ENCODE measurements at regions not wholly inside any gene's neighbourhood (a gene's known extent, or its start where the extent isn't known, plus 50 kb on each side); places are given as distances from the start of the nearest gene placed in this dataset.

DNA sequence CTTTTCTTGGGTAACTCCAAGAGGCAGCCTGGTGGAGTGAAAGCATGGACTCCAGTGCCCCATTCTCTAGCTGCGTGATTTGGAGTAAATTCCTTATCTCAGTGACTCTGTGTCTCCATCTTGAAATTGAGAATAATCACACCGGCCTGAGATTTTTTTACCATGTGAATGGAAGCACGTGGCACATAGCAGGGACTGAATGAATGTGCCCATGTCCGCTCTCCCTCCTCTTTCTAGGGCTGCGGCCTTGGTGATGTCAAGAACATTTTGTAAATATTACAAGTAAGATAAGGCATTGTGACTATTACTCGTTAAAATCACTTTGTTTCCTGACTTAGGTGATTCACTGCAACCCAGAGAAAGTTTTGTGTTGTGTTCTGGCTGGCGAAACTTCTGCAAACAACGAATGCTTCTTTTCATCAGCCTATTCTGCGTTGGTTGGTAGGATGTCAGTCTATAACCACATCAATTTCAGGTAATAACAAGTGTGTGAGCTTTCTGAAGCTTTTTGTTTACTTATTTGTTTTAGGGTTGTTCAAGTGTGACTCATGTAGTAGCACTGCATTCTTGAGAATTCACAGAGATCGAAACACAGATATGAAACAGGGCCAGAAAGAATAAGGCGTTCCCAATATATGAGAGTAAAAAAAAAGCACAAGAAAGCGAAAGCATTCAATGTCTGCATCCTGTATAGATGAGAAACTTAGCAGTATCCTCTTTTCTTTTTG is 135.7 kb upstream of the SLC45A1 start:
- peaks cover 13 to 19% (median 19%) of the 10 kb centered on the region in 3 donors for H3K4me1 Mint-ChIP-seq
- POLR2A ChIA-PET: no interaction called here
- peaks cover 21% of the 10 kb centered on the region for H3K4me1 ChIP-seq (ENCODE audit: insufficient read depth, low read length)
- H3K27me3 ChIP-seq (ENCODE audit: insufficient read depth, low read length, poor library complexity, severe bottlenecking): no peaks in the 10 kb centered on the region
- peak in 1 of 5 donors; percentile 69 for DNase-seq
- peaks cover 13 to 19% (median 17%) of the 10 kb centered on the region in 5 donors for H3K9me3 Mint-ChIP-seq
- H3K27me3 Mint-ChIP-seq: peaks cover 0 to 6% of the 10 kb centered on the region in 2 donors
- CTCF ChIA-PET: no interaction called here
- H3K4me3 ChIP-seq (ENCODE audit: low read length): no peak overlapping the region
- H3K4me3 Mint-ChIP-seq: peak overlapping the region; percentile 0 to 61 (median 46)
- peaks cover 0 to 19% (median 3%) of the 10 kb centered on the region in 3 donors for H3K36me3 Mint-ChIP-seq
- H3K9me3 ChIP-seq (ENCODE audit: low read length): peaks cover 7% of the 10 kb centered on the region
- H3K27ac Mint-ChIP-seq: peak overlapping the region; percentile 49 to 86 (median 75)
- H3K36me3 ChIP-seq (ENCODE audit: insufficient read depth, low read length): no peaks in the 10 kb centered on the region
- H3K27ac ChIP-seq (ENCODE audit: low read depth, low read length): no peak overlapping the region

GRCh38 chr1:8179132-8179793 is 138.7 kb upstream of the SLC45A1 start:
- Mint-ChIP-seq H3K4me3 (no peak overlapping the region), H3K36me3 (peaks cover 0 to 19% (median 3%) of the 10 kb centered on the region in 3 donors)
- CTCF ChIA-PET: no interaction called here

DNA sequence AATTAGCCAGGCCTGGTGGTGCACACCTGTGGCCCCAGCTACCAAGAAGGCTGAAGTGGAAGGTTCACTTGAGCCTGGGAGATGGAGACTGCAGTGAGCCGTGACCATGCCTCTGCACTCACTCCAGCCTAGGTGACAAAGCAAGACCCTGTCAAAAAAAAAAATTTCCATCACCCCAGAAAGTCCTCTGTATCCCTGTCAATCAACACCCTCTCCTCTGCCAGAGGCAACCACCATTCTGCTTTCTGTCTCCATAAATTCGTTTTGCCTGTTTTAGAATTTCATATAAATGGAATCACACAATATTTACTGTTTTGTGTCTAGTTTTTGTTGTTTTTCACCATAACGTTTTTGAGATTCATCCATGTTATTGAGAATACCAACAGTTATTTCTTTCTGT is 141.6 kb upstream of the SLC45A1 start:
- CTCF ChIA-PET: no interaction called here
- Mint-ChIP-seq H3K4me1 (peaks cover 4 to 11% (median 8%) of the 10 kb centered on the region in 3 donors), H3K9me3 (peaks cover 13 to 19% (median 16%) of the 10 kb centered on the region in 5 donors), H3K27me3 (no peaks in the 10 kb centered on the region), H3K36me3 (peaks cover 0 to 24% (median 3%) of the 10 kb centered on the region in 3 donors), H3K4me3 (no peak overlapping the region), H3K27ac (no peak overlapping the region)
- Histone ChIP-seq H3K27me3 (ENCODE audit: insufficient read depth, low read length, poor library complexity, severe bottlenecking) (no peaks in the 10 kb centered on the region), H3K4me3 (ENCODE audit: low read length) (no peak overlapping the region), H3K4me1 (ENCODE audit: insufficient read depth, low read length) (no peaks in the 10 kb centered on the region), H3K36me3 (ENCODE audit: insufficient read depth, low read length) (no peaks in the 10 kb centered on the region), H3K9me3 (ENCODE audit: low read length) (peaks cover 7% of the 10 kb centered on the region), H3K27ac (ENCODE audit: low read depth, low read length) (no peak overlapping the region)
- no peak for DNase-seq
- POLR2A ChIA-PET: no interaction called here

More at GRCh38 chr1:8179132-8179793, 138.7 kb upstream of the SLC45A1 start:
- Mint-ChIP-seq H3K27me3 (no peaks in the 10 kb centered on the region), H3K27ac (peak overlapping the region in 1 of 8 donors; percentile 3), H3K4me1 (peaks cover 13 to 19% (median 19%) of the 10 kb centered on the region in 3 donors), H3K9me3 (peaks cover 13 to 19% (median 17%) of the 10 kb centered on the region in 5 donors)
- no peaks in the 10 kb centered on the region for H3K27me3 ChIP-seq (ENCODE audit: insufficient read depth, low read length, poor library complexity, severe bottlenecking)
- POLR2A ChIA-PET: no interaction called here
- peaks cover 21% of the 10 kb centered on the region for H3K4me1 ChIP-seq (ENCODE audit: insufficient read depth, low read length)
- no peak overlapping the region for H3K27ac ChIP-seq (ENCODE audit: low read depth, low read length)
- no peaks in the 10 kb centered on the region for H3K36me3 ChIP-seq (ENCODE audit: insufficient read depth, low read length)
- H3K4me3 ChIP-seq (ENCODE audit: low read length): no peak overlapping the region
- peaks cover 7% of the 10 kb centered on the region for H3K9me3 ChIP-seq (ENCODE audit: low read length)
- no peak for DNase-seq

DNA sequence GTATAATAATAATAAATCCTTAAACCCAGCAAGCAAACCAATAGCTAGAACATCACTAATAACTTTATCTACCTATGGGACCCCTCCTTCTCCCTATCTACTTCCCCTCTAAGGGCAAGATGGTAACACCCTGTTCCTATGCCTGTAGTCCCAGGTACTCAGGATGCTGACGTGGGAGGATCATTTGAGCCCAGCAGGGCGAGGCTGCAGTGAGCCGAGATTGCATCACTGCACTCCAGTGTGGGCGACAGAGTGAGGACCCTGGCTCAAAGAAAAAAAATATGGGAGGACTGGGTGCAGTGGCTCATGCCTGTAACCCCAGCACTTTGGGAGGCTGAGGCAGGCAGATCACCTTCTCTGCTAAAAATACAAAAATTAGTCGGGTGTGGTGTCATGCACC is 143.1 kb upstream of the SLC45A1 start:
- CTCF ChIA-PET: no interaction called here
- no peak overlapping the region for H3K4me3 Mint-ChIP-seq
- peaks cover 11 to 21% (median 16%) of the 10 kb centered on the region in 3 donors for H3K4me1 Mint-ChIP-seq
- POLR2A ChIA-PET: no interaction called here
- Histone ChIP-seq H3K4me3 (ENCODE audit: low read length) (no peak overlapping the region), H3K9me3 (ENCODE audit: low read length) (peaks cover 7% of the 10 kb centered on the region), H3K27ac (ENCODE audit: low read depth, low read length) (no peak overlapping the region), H3K4me1 (ENCODE audit: insufficient read depth, low read length) (peaks cover 9% of the 10 kb centered on the region), H3K36me3 (ENCODE audit: insufficient read depth, low read length) (no peaks in the 10 kb centered on the region), H3K27me3 (ENCODE audit: insufficient read depth, low read length, poor library complexity, severe bottlenecking) (no peaks in the 10 kb centered on the region)
- H3K9me3 Mint-ChIP-seq: peaks cover 13 to 15% (median 15%) of the 10 kb centered on the region in 5 donors
- H3K27me3 Mint-ChIP-seq: no peaks in the 10 kb centered on the region
- no peak overlapping the region for H3K27ac Mint-ChIP-seq
- peaks cover 0 to 19% (median 3%) of the 10 kb centered on the region in 3 donors for H3K36me3 Mint-ChIP-seq
- DNase-seq: no peak

DNA sequence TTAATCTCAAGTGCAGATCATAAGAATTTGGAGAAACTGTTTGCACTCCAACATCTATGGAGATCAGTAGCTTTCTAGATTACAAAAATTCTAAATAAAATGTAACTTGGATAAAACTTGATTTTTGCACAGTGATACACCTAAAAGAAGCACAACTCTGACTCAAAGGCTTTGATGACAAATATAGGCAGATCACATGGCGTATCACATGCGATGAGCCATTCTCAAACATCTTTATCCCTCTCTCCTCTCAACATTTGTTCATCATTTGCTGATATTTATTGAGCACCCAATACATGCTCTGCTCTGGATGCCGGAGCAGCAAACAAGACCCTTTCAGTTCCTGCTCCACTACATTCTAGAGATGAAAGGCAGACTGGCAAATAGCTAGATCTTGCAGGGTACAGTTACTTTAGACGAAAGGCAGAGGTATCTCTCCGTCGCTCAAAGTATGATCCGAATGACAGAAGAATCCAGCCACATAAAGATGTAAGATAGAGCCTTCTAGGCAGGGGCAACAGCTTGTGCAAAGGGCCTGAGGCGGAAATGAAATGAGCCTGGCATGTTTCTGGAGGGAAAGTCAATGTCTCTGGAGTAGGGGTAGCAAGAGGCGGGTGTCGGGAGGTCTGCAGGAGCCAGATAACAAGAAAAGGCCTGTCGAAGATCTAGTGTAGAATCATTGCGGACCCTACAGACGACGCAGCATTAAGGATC is 145.8 kb upstream of the ERRFI1 start:
- Histone ChIP-seq H3K4me3 (ENCODE audit: low read length) (no peak overlapping the region), H3K4me1 (ENCODE audit: insufficient read depth, low read length) (peaks cover 34% of the 10 kb centered on the region), H3K27ac (ENCODE audit: low read depth, low read length) (no peak overlapping the region), H3K27me3 (ENCODE audit: insufficient read depth, low read length, poor library complexity, severe bottlenecking) (no peaks in the 10 kb centered on the region), H3K9me3 (ENCODE audit: low read length) (no peaks in the 10 kb centered on the region), H3K36me3 (ENCODE audit: insufficient read depth, low read length) (no peaks in the 10 kb centered on the region)
- Mint-ChIP-seq H3K9me3 (no peaks in the 10 kb centered on the region), H3K4me1 (peaks cover 33 to 45% (median 37%) of the 10 kb centered on the region in 3 donors), H3K4me3 (no peak overlapping the region), H3K27ac (peak overlapping the region in 1 of 8 donors; percentile 49), H3K27me3 (no peaks in the 10 kb centered on the region), H3K36me3 (peaks cover 0 to 4% (median 0%) of the 10 kb centered on the region in 3 donors)
- DNase-seq: no peak
- CTCF ChIA-PET: interaction anchor here (1.0 to 1.2 kb wide), 2 partner anchors 144 to 157 kb away, joined by 3 read pairs; no protein-coding TSS in a partner anchor
- POLR2A ChIA-PET: interaction anchor here (0.7 kb wide), 1 partner anchor 146 kb away, joined by 12 read pairs; the partner anchor contains the start of gene SLC45A1

GRCh38 chr1:8170059-8170835 is 144.1 kb upstream of the ERRFI1 start:
- Histone ChIP-seq H3K4me1 (ENCODE audit: insufficient read depth, low read length) (peaks cover 35% of the 10 kb centered on the region), H3K4me3 (ENCODE audit: low read length) (peak overlapping the region; percentile 10), H3K36me3 (ENCODE audit: insufficient read depth, low read length) (no peaks in the 10 kb centered on the region), H3K27ac (ENCODE audit: low read depth, low read length) (no peak overlapping the region), H3K9me3 (ENCODE audit: low read length) (no peaks in the 10 kb centered on the region), H3K27me3 (ENCODE audit: insufficient read depth, low read length, poor library complexity, severe bottlenecking) (no peaks in the 10 kb centered on the region)
- Mint-ChIP-seq H3K36me3 (peaks cover 0 to 4% (median 0%) of the 10 kb centered on the region in 3 donors), H3K27me3 (no peaks in the 10 kb centered on the region), H3K27ac (peak overlapping the region; percentile 87 to 98 (median 95)), H3K4me1 (peaks cover 43 to 57% (median 48%) of the 10 kb centered on the region in 3 donors), H3K9me3 (no peaks in the 10 kb centered on the region), H3K4me3 (peak overlapping the region in 5 of 7 donors; percentile 60 to 75 (median 70))
- DNase-seq: no peak
- CTCF ChIA-PET: interaction anchor here (0.6 to 1.4 kb wide), 4 partner anchors 9 to 144 kb away, joined by 3 to 4 read pairs (median 4); no protein-coding TSS in a partner anchor
- POLR2A ChIA-PET: interaction anchor here (2.5 kb wide), 1 partner anchor 17 kb away, joined by 21 read pairs; no protein-coding TSS in a partner anchor

DNA sequence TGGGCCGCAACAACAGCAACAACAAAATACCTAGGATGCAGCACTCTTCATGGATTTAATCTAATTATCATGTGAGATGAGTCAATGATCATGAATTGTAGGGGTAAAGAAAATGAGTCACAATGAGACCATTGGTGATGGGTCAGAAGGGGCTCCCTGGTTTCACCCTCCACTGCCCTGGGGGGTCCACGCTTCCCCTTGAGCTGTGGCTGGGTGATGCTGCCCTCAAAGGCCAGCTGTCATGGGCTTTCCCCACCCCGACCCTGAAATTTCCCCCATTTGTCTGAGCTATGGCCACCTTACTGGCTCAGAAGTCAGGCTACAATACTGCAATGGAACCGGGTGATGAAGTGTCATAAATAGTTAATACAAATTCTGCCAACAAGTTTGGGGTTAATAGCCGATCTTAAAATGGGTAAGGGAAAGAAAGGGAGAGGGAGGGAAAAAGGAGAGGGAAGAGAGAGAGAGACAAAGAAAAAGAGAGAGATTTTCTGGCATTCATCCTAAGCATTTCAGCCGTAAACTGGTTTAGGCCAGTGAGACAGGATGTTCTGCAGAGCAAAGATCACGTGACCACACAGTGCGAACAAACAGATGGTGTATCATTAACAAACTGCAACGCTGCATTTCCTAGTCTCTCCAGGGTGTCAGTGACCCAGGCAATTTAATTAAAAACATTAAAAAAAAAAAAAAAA is 143.4 kb upstream of the ERRFI1 start:
- Histone ChIP-seq H3K27ac (ENCODE audit: low read depth, low read length) (peak overlapping the region; percentile 82), H3K9me3 (ENCODE audit: low read length) (no peaks in the 10 kb centered on the region), H3K27me3 (ENCODE audit: insufficient read depth, low read length, poor library complexity, severe bottlenecking) (no peaks in the 10 kb centered on the region), H3K36me3 (ENCODE audit: insufficient read depth, low read length) (no peaks in the 10 kb centered on the region), H3K4me3 (ENCODE audit: low read length) (peak overlapping the region; percentile 28), H3K4me1 (ENCODE audit: insufficient read depth, low read length) (peaks cover 35% of the 10 kb centered on the region)
- peak overlapping the region in 6 of 7 donors; percentile 60 to 75 (median 68) for H3K4me3 Mint-ChIP-seq
- peak; percentile 30 to 78 (median 55) for DNase-seq
- ChIA-PET CTCF (interaction anchor here (0.6 to 1.4 kb wide), 3 partner anchors 8 to 112 kb away, joined by 3 to 4 read pairs (median 3); no protein-coding TSS in a partner anchor), POLR2A (interaction anchor here (2.5 kb wide), 1 partner anchor 16 kb away, joined by 21 read pairs; no protein-coding TSS in a partner anchor)
- peaks cover 43 to 57% (median 48%) of the 10 kb centered on the region in 3 donors for H3K4me1 Mint-ChIP-seq
- H3K27me3 Mint-ChIP-seq: no peaks in the 10 kb centered on the region
- no peaks in the 10 kb centered on the region for H3K9me3 Mint-ChIP-seq
- peaks cover 0 to 4% (median 0%) of the 10 kb centered on the region in 3 donors for H3K36me3 Mint-ChIP-seq
- H3K27ac Mint-ChIP-seq: peak overlapping the region; percentile 87 to 98 (median 95)
